Keratinocyte (primary cell): ENCODE measurements at regions not wholly inside any gene's neighbourhood (a gene's known extent, or its start where the extent isn't known, plus 50 kb on each side); places are given as distances from the start of the nearest gene placed in this dataset.

Experiments
- DNase-seq: peaks from one replicate; pipeline ENCODE4 v3.0.0-alpha.2; 2011; ENCODE audit warnings: low read depth, missing footprints, low spot score
- FAIRE-seq: peaks from 2 replicates; lab custom pipeline; 2011; peaks lifted over from hg19 to GRCh38; lab: Jason Lieb, UNC
- H2AFZ ChIP-seq: 2 replicates; pipeline ENCODE4 v1.6.0; 2012; ENCODE audit warnings: low read length, control low read depth, inconsistent platforms; ENCODE audit not compliant: control insufficient read depth
- H3K27ac ChIP-seq: 2 replicates; pipeline ENCODE4 v1.5.1; 2011; ENCODE audit warnings: low read length; ENCODE audit not compliant: control insufficient read depth, insufficient read depth
- H3K27me3 ChIP-seq: 3 replicates; pipeline ENCODE4 v1.6.0; 2011; ENCODE audit warnings: low read length; ENCODE audit not compliant: control insufficient read depth, insufficient read depth; ENCODE audit errors: extremely low read depth
- H3K36me3 ChIP-seq, 2 experiments: 2 replicates in 1 of 2; 3 replicates in 1 of 2; pipeline ENCODE4 v1.5.1; 2011; ENCODE audit warnings: low read length in 2 of 2, mild to moderate bottlenecking in 1 of 2; ENCODE audit not compliant: control insufficient read depth in 2 of 2, insufficient read depth in 2 of 2; ENCODE audit errors: extremely low read depth in 1 of 2
- H3K4me1 ChIP-seq: 3 replicates; pipeline ENCODE4 v1.5.1; 2011; ENCODE audit warnings: low read length; ENCODE audit not compliant: control insufficient read depth, insufficient read depth; ENCODE audit errors: extremely low read depth
- H3K4me2 ChIP-seq: 3 replicates; pipeline ENCODE4 v1.6.0; 2011; ENCODE audit warnings: low read depth, low read length; ENCODE audit not compliant: control insufficient read depth, insufficient read depth; ENCODE audit errors: extremely low read depth
- H3K4me3 ChIP-seq, 3 experiments: fragments of 200-600 bp in 1 of 3; sonication (generic) in 1 of 3; 2 replicates in 2 of 3; 3 replicates in 1 of 3; pipeline ENCODE4 v1.5.1; 2011 to 2016; ENCODE audit warnings: low read length in 3 of 3, mild to moderate bottlenecking in 3 of 3, control low read depth in 2 of 3, inconsistent platforms in 1 of 3, low read depth in 1 of 3, mixed read lengths in 1 of 3, mixed run types in 1 of 3, moderate library complexity in 1 of 3; ENCODE audit not compliant: control insufficient read depth in 2 of 3, insufficient read depth in 2 of 3; ENCODE audit errors: extremely low read depth in 1 of 3
- H3K79me2 ChIP-seq: 2 replicates; pipeline ENCODE4 v1.6.0; 2012; ENCODE audit warnings: low read length; ENCODE audit not compliant: control insufficient read depth, insufficient read depth
- H3K9ac ChIP-seq: 3 replicates; pipeline ENCODE4 v1.6.0; 2011; ENCODE audit warnings: low read length; ENCODE audit not compliant: control insufficient read depth, insufficient read depth; ENCODE audit errors: extremely low read depth
- H3K9me1 ChIP-seq: 3 replicates; pipeline ENCODE4 v1.6.0; 2011; ENCODE audit warnings: low read length; ENCODE audit not compliant: control insufficient read depth, insufficient read depth; ENCODE audit errors: extremely low read depth
- H3K9me3 ChIP-seq: 2 replicates; pipeline ENCODE4 v1.5.1; 2012; ENCODE audit warnings: low read depth, low read length; ENCODE audit not compliant: control insufficient read depth
- H4K20me1 ChIP-seq: 3 replicates; pipeline ENCODE4 v1.6.0; 2011; ENCODE audit warnings: low read length; ENCODE audit not compliant: control insufficient read depth, insufficient read depth; ENCODE audit errors: extremely low read depth
- EZH2 ChIP-seq: IDR thresholded peaks from one replicate; pipeline ENCODE4 v1.6.1; 2012; ENCODE audit warnings: inconsistent platforms, mild to moderate bottlenecking, low read length, moderate library complexity
- dilution Hi-C: fragments of 300-500 bp; cut with MboI; formaldehyde crosslinking; loops from one replicate; pipeline ENCODE4 v1.7.0; 2020; ENCODE audit warnings: low sequenced_read_pairs; ENCODE audit not compliant: extremely low pct_ligation_motif_present
- TF ChIP-seq, protein P1 (sequence below), 3 experiments: IDR thresholded peaks in 1 of 3; conservative IDR thresholded peaks in 1 of 3; optimal IDR thresholded peaks in 1 of 3; 2 replicates in 2 of 3; 3 replicates in 1 of 3; pipeline versions ENCODE3 to v1.5.1; 2011; ENCODE audit warnings: low read length in 3 of 3, mild to moderate bottlenecking in 3 of 3, moderate library complexity in 2 of 3, control low read depth in 1 of 3, inconsistent platforms in 1 of 3; ENCODE audit not compliant: insufficient read depth in 2 of 3; ENCODE audit errors: extremely low read depth in 1 of 3

GRCh38 chr3:63046580-63046979 is 171.4 kb upstream of the CADPS start:
- Histone ChIP-seq H3K36me3 (no peaks in the 10 kb centered on the region), H3K4me3 (no peak overlapping the region), H3K79me2 (no peaks in the 10 kb centered on the region), H3K9me3 (no peaks in the 10 kb centered on the region), H3K9ac (no peak overlapping the region), H2AFZ (no peak overlapping the region), H3K27me3 (no peaks in the 10 kb centered on the region), H3K4me2 (no peak overlapping the region), H3K4me1 (no peaks in the 10 kb centered on the region), H4K20me1 (no peaks in the 10 kb centered on the region), H3K27ac (no peak overlapping the region), H3K9me1 (no peaks in the 10 kb centered on the region)
- dilution Hi-C loops, result no loop called here
- TF ChIP-seq, protein P1, sequence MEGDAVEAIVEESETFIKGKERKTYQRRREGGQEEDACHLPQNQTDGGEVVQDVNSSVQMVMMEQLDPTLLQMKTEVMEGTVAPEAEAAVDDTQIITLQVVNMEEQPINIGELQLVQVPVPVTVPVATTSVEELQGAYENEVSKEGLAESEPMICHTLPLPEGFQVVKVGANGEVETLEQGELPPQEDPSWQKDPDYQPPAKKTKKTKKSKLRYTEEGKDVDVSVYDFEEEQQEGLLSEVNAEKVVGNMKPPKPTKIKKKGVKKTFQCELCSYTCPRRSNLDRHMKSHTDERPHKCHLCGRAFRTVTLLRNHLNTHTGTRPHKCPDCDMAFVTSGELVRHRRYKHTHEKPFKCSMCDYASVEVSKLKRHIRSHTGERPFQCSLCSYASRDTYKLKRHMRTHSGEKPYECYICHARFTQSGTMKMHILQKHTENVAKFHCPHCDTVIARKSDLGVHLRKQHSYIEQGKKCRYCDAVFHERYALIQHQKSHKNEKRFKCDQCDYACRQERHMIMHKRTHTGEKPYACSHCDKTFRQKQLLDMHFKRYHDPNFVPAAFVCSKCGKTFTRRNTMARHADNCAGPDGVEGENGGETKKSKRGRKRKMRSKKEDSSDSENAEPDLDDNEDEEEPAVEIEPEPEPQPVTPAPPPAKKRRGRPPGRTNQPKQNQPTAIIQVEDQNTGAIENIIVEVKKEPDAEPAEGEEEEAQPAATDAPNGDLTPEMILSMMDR (optimal IDR thresholded peaks at IDR 0.05 in 1 of 3, IDR thresholded peaks at IDR 0.05 in 1 of 3, conservative IDR thresholded peaks at IDR 0.05 in 1 of 3; ENCODE audit: extremely low read depth in 1 of 3, insufficient read depth in 2 of 3, low read length in 3 of 3), result no peak
- no peak for TF ChIP-seq EZH2
- FAIRE-seq, result no peak
- DNase-seq, result no peak

DNA sequence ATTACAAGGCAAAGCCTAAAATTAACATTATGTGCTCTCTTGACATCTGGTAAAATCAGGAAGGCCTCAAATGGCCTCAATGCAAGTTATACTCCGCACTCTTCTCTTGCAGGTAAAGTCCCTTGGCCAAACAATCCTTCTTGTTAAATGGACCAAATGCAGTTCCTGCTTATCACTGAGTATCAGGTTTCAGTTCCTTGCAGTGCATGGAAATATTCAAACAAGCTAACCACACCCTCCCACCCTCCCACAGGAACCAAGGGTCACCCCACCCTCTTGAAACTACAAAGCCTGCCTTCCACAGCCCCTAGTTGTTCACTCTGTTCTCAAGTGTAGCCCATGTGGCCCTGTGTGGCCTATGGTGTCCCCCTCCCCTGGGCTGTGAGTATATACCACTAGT is 171.9 kb upstream of the CADPS start:
- Histone ChIP-seq H3K4me2 (no peak overlapping the region), H3K4me1 (no peaks in the 10 kb centered on the region), H3K9me1 (no peaks in the 10 kb centered on the region), H3K4me3 (no peak overlapping the region), H3K27me3 (no peaks in the 10 kb centered on the region), H4K20me1 (no peaks in the 10 kb centered on the region), H3K27ac (no peak overlapping the region), H3K79me2 (no peaks in the 10 kb centered on the region), H2AFZ (no peak overlapping the region), H3K9ac (no peak overlapping the region), H3K9me3 (no peaks in the 10 kb centered on the region), H3K36me3 (no peaks in the 10 kb centered on the region)
- FAIRE-seq, result no peak
- no peak for DNase-seq
- dilution Hi-C loops, result no loop called here
- TF ChIP-seq EZH2, result no peak
- TF ChIP-seq, protein P1 (optimal IDR thresholded peaks at IDR 0.05 in 1 of 3, IDR thresholded peaks at IDR 0.05 in 1 of 3, conservative IDR thresholded peaks at IDR 0.05 in 1 of 3; ENCODE audit: extremely low read depth in 1 of 3, insufficient read depth in 2 of 3, low read length in 3 of 3), result no peak
